CD4-positive, alpha-beta T cell treated with Interleukin-6 for 4 hours (primary cell): ENCODE measurements at regions not wholly inside any gene's neighbourhood (a gene's known extent, or its start where the extent isn't known, plus 50 kb on each side); places are given as distances from the start of the nearest gene placed in this dataset.

Experiments used
- DNase-seq: peaks from one replicate; pipeline ENCODE4 v3.0.0-alpha.2; 2020; ENCODE audit warnings: mixed read lengths

DNA sequence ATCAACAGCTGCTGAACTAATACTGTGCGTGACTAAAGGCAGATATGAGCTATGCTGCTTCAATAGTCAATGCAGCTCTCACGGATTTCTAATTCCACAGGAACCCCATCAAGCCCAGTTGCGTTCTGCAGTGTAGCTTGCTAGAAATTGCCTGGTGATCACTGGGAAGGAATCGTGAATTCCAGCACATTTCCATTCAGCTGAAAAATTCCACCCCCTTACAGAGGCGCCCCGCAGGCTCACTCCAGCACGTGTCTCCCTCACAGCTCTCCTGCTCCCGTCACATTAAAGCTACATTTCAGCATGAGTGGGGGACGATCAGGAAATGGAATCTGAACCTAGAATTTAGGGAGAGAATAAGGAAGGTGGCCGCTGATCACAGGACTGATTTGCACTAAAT, 534.8 kb downstream of the TCERG1L start:
- DNase-seq: no peak

DNA sequence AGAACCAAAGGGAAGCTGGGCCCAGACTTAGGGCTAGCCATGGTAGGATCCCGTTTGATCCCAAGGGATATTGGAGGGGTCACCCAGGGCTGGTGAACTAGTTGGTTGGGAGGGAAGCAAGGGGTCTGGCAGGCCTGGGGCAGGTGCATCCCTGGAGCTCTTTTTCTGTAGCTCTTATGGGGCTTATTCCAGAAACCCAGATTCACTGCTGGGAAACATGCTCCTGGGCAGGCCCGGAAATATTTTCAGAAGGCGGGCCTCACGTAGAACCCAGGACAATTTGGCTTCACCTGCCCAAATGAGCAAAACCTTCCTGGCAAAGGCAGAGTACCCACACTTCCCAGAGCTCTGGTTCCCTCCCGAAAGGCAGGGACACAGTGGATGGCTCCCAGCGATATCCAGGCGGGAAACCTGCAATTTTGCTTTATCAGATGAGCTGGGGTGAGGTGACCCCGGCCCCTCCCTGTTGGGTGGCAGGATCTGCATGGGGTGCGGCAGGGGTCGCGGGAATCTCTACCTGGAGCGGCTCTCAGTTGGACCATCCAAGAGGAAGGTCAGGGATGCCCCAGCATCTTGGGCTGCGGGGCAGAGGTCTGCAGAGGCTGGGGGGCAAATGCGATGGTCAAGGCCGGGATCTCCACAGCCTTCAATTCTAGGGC, 533.9 kb downstream of the TCERG1L start:
- no peak for DNase-seq

- no peak for DNase-seq
Measured at GRCh38 chr10:130778166-130778545, 533.4 kb downstream of the TCERG1L start.

DNA sequence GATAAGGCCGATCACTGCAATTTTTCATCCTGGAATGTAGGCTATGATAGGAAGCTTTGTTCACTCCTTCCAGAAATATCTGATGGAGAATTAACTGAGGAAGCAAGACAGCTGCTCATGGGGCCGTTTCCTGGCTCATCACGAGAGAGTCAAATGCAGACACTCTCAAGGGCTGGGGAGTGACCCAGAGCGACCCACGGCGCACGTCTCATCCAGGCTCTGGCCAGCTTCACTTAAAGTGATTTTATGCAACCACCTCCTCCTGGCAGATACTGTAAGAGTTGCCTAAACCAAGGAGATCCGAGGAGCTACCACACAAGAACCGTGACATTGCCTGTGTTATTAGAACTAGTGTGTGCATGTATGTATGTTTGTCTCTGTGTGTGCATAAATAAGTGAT, 530.8 kb downstream of the TCERG1L start:
- DNase-seq: no peak

GRCh38 chr10:130781206-130781605, 530.3 kb downstream of the TCERG1L start:
- no peak for DNase-seq

- no peak for DNase-seq
Measured at GRCh38 chr10:130781623-130782022, 529.9 kb downstream of the TCERG1L start.

DNA sequence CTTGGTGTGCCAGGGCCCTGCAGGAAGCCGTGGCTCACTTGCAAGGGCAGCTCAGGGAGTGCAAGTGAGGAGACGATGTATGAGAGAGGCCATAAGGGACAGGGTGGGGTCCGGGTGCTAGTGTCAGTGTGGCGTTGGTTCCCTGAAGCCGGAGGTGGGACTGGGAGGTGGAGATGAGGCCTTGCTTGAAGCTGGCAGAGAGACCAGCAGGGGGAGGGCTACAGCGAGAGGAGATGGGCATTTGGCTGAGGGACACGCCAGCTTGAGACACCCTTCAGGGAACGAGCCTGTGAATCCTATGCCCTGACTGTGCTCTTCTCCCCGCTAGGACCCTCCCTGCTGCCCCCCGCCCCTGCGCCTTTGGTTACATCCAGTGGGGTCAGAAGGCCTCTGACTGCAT, 529.1 kb downstream of the TCERG1L start:
- DNase-seq: no peak

GRCh38 chr10:130784326-130784725, 527.2 kb downstream of the TCERG1L start:
- DNase-seq: no peak

GRCh38 chr10:130786365-130786966, 525.1 kb downstream of the TCERG1L start:
- no peak for DNase-seq

GRCh38 chr10:130787243-130787642, 524.3 kb downstream of the TCERG1L start:
- no peak for DNase-seq

- DNase-seq: no peak
Measured at GRCh38 chr10:130787821-130788220, 523.7 kb downstream of the TCERG1L start.

DNA sequence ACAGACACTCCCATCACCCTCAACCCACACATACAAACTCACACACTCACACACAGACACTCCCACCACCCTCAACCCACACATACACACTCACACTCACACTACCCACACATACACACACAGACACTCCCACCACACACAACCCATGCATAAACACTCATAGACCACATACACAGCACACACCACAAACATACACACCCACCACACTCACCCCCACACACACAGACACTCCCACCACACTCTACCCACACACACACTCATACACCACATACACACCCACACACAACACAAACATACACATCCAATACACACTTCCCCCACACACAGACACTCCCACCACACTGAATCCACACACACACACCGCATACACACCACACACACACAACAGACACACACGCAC, 521.2 kb downstream of the TCERG1L start:
- no peak for DNase-seq

DNA sequence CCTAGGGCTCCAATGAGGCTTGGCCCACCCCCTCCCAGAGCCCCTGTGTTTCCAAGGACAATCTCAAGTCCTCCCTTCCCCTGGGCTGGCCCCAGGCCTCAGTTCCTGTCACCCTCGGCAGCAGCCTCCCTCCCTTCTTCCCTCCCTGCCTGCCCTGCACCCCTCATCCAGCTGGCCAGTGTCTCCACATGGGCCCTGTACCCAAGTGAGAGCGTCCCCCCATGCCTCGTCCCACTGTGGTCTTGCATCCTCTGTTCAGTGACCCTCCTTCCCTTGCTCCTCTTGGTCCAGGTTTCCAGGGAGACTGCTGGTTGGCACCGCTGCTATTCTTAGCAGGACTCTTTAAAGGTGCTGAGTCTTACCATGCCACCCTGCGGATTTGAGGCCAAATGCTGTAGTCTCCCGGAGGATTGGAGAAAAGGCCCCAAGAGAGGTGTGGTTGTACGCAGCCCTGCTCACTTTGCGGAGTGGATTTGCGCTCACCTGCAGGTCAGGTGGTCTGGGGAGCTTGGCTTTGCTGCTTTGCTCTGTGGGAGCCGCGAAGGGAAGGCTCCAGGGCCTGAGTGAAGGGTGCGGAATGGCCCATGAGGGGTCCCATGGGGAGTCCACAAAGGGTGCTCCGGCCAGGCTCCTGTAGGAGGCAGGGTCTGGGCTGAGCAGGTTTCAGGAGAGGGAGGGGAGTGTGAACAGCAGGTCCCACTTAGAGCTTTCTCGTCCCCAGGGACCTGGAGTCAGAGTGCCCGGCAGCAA, 519.2 kb downstream of the TCERG1L start:
- no peak for DNase-seq

GRCh38 chr10:130795819-130796218, 515.7 kb downstream of the TCERG1L start:
- no peak for DNase-seq

GRCh38 chr10:130799532-130799931, 512.0 kb downstream of the TCERG1L start:
- DNase-seq: no peak

DNA sequence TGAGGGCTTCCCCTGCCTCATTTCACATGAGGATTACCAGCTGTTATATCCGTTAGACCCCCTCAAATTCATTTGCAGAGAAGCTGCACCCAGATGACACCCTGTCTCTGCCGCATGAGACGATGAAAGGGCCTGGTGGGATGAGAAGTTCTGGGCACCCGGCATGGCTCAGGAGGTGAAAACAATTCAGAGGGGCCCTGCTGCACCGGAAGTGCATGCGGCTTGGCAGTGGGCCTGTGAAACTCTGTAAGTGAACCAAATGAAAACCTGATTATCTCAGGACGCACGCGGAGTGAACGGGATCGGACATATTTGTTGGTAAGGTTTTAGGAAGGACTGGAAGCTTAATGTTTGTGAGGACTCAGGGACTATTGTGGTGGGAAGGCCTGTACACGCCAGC, 511.2 kb downstream of the TCERG1L start:
- DNase-seq: no peak

- DNase-seq: no peak
Measured at GRCh38 chr10:130801276-130801675, 510.2 kb downstream of the TCERG1L start.

GRCh38 chr10:130801784-130802183, 509.7 kb downstream of the TCERG1L start:
- no peak for DNase-seq

GRCh38 chr10:130802301-130802700, 509.2 kb downstream of the TCERG1L start:
- DNase-seq: no peak

GRCh38 chr10:130804281-130804680, 507.2 kb downstream of the TCERG1L start:
- DNase-seq: no peak

GRCh38 chr10:130804778-130805634, 506.5 kb downstream of the TCERG1L start:
- no peak for DNase-seq

DNA sequence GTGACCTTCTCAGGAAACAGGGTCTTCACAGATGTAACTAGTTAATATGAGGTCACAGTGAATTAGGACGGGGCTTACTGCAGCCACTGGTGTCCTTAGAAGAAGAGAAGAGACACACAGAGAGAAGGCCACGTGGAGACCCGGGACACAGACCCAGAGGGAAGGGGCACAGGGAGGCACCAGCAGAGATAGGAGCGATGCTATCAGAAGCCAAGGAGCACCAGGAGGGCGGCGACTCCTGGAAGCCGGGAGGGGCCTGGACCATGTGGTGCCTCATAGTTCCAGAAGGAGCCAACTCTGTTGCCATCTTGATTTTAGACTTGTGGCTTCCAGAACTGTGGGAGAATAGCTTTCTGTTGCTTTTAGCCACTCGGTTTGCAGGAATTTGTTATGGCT, 505.9 kb downstream of the TCERG1L start:
- no peak for DNase-seq

DNA sequence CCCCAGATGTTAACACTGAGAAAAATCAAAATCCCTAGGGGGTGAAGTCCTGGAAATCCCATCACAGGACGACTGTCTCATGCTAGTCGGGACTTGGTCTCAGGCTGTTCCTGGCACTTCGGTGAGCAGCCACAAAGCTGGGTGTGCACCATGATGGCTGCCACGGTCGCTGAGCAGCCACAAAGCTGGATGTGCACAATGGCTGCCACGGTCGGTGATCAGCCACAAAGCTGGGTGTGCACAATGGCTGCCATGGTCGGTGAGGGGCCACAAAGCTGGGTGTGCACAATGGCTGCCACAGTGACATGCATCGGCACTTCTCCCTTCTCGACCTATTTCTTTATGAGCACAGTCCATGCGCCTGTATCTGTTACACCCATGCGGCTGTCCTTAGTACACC, 505.1 kb downstream of the TCERG1L start:
- no peak for DNase-seq
